ENCODE measurements at regions not wholly inside any gene's neighbourhood (a gene's known extent, or its start where the extent isn't known, plus 50 kb on each side); places are given as distances from the start of the nearest gene placed in this dataset.

DNA sequence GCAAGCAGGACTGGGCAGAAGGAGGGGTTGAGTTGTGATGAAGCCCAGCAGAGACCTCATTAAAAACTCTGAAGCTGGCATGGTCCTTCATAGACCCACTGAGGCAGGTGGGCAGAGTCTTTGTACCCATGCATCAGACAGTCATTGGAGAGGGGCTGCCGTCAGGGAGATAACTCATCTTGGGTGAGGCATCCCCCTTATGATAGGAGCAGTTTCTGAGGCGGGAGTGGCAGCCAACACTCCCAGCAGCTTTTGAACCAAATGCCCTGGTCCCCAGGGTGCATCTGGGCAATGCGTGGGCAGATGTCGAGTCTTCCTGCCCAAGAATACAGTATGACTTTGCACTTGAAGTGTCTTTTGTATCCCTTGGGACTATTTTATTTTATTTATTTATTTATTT lies 68.1 kb downstream of the HTR5A start:
- Histone ChIP-seq H3K4me3 (ENCODE audit: low read length) (no peak overlapping the region), H3K9ac (ENCODE audit: low read depth, low read length) (no peak overlapping the region), H3K9me3 (ENCODE audit: insufficient read depth, low read depth, low read length) (no peaks in the 10 kb centered on the region), H3K36me3 (ENCODE audit: insufficient read depth, low read depth, low read length) (no peaks in the 10 kb centered on the region), H3K27ac (ENCODE audit: low read length) (no peak overlapping the region), H3K4me1 (ENCODE audit: insufficient read depth, low read length) (no peaks in the 10 kb centered on the region), H3K27me3 (ENCODE audit: insufficient read depth, low read length) (no peaks in the 10 kb centered on the region)

GRCh38 chr7:155141562-155141961 lies 71.4 kb downstream of the HTR5A start:
- Histone ChIP-seq H3K9me3 (ENCODE audit: insufficient read depth, low read depth, low read length) (no peaks in the 10 kb centered on the region), H3K27me3 (ENCODE audit: insufficient read depth, low read length) (no peaks in the 10 kb centered on the region), H3K27ac (ENCODE audit: low read length) (no peak overlapping the region), H3K4me1 (ENCODE audit: insufficient read depth, low read length) (no peaks in the 10 kb centered on the region), H3K4me3 (ENCODE audit: low read length) (no peak overlapping the region), H3K9ac (ENCODE audit: low read depth, low read length) (no peak overlapping the region), H3K36me3 (ENCODE audit: insufficient read depth, low read depth, low read length) (no peaks in the 10 kb centered on the region)

- Histone ChIP-seq H3K27ac (ENCODE audit: low read length) (no peak overlapping the region), H3K9me3 (ENCODE audit: insufficient read depth, low read depth, low read length) (no peaks in the 10 kb centered on the region), H3K9ac (ENCODE audit: low read depth, low read length) (no peak overlapping the region), H3K36me3 (ENCODE audit: insufficient read depth, low read depth, low read length) (no peaks in the 10 kb centered on the region), H3K4me1 (ENCODE audit: insufficient read depth, low read length) (no peaks in the 10 kb centered on the region), H3K27me3 (ENCODE audit: insufficient read depth, low read length) (no peaks in the 10 kb centered on the region), H3K4me3 (ENCODE audit: low read length) (no peak overlapping the region)
Observed at GRCh38 chr7:155143381-155143780, 73.3 kb downstream of the HTR5A start.

DNA sequence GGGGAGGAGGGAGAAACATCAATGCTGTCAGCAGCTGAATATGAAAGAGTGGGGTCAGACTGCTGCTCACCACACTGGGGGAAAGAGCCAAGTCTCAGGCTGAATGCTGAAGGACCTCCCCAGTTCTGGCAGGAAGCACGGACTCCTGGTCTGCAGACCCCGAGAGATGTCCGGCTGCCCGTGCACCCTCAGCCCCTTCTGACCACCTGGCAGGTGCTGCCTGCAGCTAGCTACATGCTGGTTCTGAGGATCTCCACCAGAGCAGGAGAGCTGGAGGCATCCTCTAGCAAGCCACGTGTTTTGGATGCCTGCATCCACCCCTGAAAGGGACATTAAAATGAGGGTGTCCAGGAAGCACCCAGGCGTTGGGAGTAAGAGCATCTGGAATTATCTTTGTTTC lies 74.2 kb downstream of the HTR5A start:
- Histone ChIP-seq H3K9me3 (ENCODE audit: insufficient read depth, low read depth, low read length) (no peaks in the 10 kb centered on the region), H3K4me1 (ENCODE audit: insufficient read depth, low read length) (no peaks in the 10 kb centered on the region), H3K27me3 (ENCODE audit: insufficient read depth, low read length) (no peaks in the 10 kb centered on the region), H3K27ac (ENCODE audit: low read length) (no peak overlapping the region), H3K4me3 (ENCODE audit: low read length) (no peak overlapping the region), H3K9ac (ENCODE audit: low read depth, low read length) (no peak overlapping the region), H3K36me3 (ENCODE audit: insufficient read depth, low read depth, low read length) (no peaks in the 10 kb centered on the region)

DNA sequence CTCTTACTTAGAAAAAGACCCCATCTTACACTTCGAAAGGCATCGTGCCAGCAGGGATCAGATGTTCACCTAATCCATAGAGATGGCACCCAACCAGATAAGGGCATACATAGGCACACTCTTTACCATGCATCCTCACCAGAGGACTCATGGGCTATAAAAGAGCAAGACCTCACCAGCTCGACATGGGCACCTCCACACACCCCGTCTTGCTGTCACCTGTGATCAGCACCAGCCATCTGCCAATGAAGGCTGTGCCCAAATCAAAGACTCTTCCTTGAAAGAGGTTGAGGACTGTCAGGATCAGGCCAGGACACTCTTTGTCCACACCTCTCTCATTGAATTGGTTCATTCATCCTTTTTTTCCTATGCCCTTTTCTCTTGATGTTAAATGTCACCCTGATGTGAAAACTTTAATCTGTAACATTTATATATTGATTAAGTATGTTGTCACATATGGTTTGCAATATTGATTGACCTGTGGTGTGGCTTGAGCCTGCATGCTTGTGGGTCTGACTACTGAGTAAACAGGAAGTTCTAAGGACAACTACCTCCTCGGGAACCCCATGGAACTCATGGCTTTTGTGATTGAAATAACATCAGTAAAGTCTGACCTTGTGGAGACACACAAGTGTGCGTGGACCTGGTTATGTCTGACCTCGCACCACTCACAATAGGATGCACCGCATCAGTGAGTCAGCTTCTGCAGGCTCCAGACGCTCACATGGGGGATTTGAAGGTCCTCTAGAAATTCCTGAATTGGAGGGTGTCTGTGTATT lies 75.5 kb downstream of the HTR5A start:
- Histone ChIP-seq H3K27me3 (ENCODE audit: insufficient read depth, low read length) (no peaks in the 10 kb centered on the region), H3K4me1 (ENCODE audit: insufficient read depth, low read length) (no peaks in the 10 kb centered on the region), H3K36me3 (ENCODE audit: insufficient read depth, low read depth, low read length) (no peaks in the 10 kb centered on the region), H3K27ac (ENCODE audit: low read length) (no peak overlapping the region), H3K9me3 (ENCODE audit: insufficient read depth, low read depth, low read length) (peaks cover 3% of the 10 kb centered on the region; the same call in 1 of the 2 replicates), H3K9ac (ENCODE audit: low read depth, low read length) (no peak overlapping the region), H3K4me3 (ENCODE audit: low read length) (no peak overlapping the region)

DNA sequence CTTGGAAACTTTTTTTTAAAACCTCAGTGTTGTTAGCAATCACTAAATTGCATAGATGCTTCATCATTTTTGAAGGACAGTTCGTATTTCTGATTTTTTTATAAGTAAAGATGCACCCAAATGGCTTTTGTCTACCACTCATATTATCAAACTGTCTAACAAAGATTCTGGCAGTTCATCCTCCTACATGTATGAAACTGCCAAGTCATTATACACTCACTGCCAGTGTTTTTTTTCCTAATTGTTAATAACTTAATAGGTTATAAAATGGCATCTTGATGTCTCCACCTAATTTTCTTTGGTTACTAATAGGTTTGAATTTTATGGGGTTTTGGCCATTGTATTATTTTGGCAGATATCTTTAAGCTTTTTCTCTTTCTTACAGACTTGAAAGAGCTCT lies 77.0 kb downstream of the HTR5A start:
- Histone ChIP-seq H3K9me3 (ENCODE audit: insufficient read depth, low read depth, low read length) (peaks cover 12% of the 10 kb centered on the region; the same call in 1 of the 2 replicates), H3K27ac (ENCODE audit: low read length) (no peak overlapping the region), H3K27me3 (ENCODE audit: insufficient read depth, low read length) (no peaks in the 10 kb centered on the region), H3K4me3 (ENCODE audit: low read length) (no peak overlapping the region), H3K9ac (ENCODE audit: low read depth, low read length) (no peak overlapping the region), H3K4me1 (ENCODE audit: insufficient read depth, low read length) (no peaks in the 10 kb centered on the region), H3K36me3 (ENCODE audit: insufficient read depth, low read depth, low read length) (no peaks in the 10 kb centered on the region)

GRCh38 chr7:155147624-155148023 lies 77.5 kb downstream of the HTR5A start:
- H3K9me3 ChIP-seq (ENCODE audit: insufficient read depth, low read depth, low read length), result peaks cover 16% of the 10 kb centered on the region; the same call in 1 of the 2 replicates
- H3K4me3 ChIP-seq (ENCODE audit: low read length), result no peak overlapping the region
- no peak overlapping the region for H3K9ac ChIP-seq (ENCODE audit: low read depth, low read length)
- H3K27ac ChIP-seq (ENCODE audit: low read length), result no peak overlapping the region
- no peaks in the 10 kb centered on the region for H3K36me3 ChIP-seq (ENCODE audit: insufficient read depth, low read depth, low read length)
- H3K4me1 ChIP-seq (ENCODE audit: insufficient read depth, low read length), result no peaks in the 10 kb centered on the region
- no peaks in the 10 kb centered on the region for H3K27me3 ChIP-seq (ENCODE audit: insufficient read depth, low read length)

DNA sequence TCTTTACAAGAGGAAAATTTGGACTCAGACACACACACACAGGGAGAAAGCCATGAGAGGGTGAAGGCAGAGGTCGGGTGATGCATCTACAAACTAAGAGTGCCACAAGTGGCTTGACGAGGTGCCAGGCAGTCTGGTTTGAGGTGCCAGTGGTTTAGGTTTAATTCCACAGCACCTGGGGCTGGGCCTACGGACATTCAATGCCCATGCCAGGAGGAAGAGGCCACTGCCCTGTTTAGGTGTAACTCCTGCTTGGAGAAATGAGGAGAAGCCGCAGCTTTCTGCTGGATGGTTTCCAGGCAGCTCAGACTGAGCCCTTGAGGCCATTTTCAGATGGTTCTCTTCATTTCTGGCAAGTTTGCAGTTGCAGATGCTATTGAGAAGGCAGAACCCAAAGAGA lies 83.6 kb downstream of the HTR5A start:
- H3K27me3 ChIP-seq (ENCODE audit: insufficient read depth, low read length), result no peaks in the 10 kb centered on the region
- H3K4me3 ChIP-seq (ENCODE audit: low read length), result no peak overlapping the region
- H3K4me1 ChIP-seq (ENCODE audit: insufficient read depth, low read length), result no peaks in the 10 kb centered on the region
- peaks cover 42% of the 10 kb centered on the region for H3K9me3 ChIP-seq (ENCODE audit: insufficient read depth, low read depth, low read length)
- no peaks in the 10 kb centered on the region for H3K36me3 ChIP-seq (ENCODE audit: insufficient read depth, low read depth, low read length)
- no peak overlapping the region for H3K9ac ChIP-seq (ENCODE audit: low read depth, low read length)
- H3K27ac ChIP-seq (ENCODE audit: low read length), result no peak overlapping the region

- Histone ChIP-seq H3K9ac (ENCODE audit: low read depth, low read length) (no peak overlapping the region), H3K27me3 (ENCODE audit: insufficient read depth, low read length) (no peaks in the 10 kb centered on the region), H3K4me1 (ENCODE audit: insufficient read depth, low read length) (no peaks in the 10 kb centered on the region), H3K9me3 (ENCODE audit: insufficient read depth, low read depth, low read length) (peaks cover 44% of the 10 kb centered on the region), H3K36me3 (ENCODE audit: insufficient read depth, low read depth, low read length) (no peaks in the 10 kb centered on the region), H3K27ac (ENCODE audit: low read length) (no peak overlapping the region), H3K4me3 (ENCODE audit: low read length) (no peak overlapping the region)
Observed at GRCh38 chr7:155154586-155154985, 84.5 kb downstream of the HTR5A start.

- no peaks in the 10 kb centered on the region for H3K27me3 ChIP-seq (ENCODE audit: insufficient read depth, low read length)
Observed at GRCh38 chr7:155161690-155162089, 91.6 kb downstream of the HTR5A start.

GRCh38 chr7:155162422-155162821 lies 92.3 kb downstream of the HTR5A start:
- no peaks in the 10 kb centered on the region for H3K27me3 ChIP-seq (ENCODE audit: insufficient read depth, low read length)
- H3K4me1 ChIP-seq (ENCODE audit: insufficient read depth, low read length), result no peaks in the 10 kb centered on the region
- no peak overlapping the region for H3K9ac ChIP-seq (ENCODE audit: low read depth, low read length)
- H3K4me3 ChIP-seq (ENCODE audit: low read length), result no peak overlapping the region
- H3K36me3 ChIP-seq (ENCODE audit: insufficient read depth, low read depth, low read length), result no peaks in the 10 kb centered on the region
- H3K27ac ChIP-seq (ENCODE audit: low read length), result no peak overlapping the region
- H3K9me3 ChIP-seq (ENCODE audit: insufficient read depth, low read depth, low read length), result peaks cover 6% of the 10 kb centered on the region

More at GRCh38 chr7:155161690-155162089, 91.6 kb downstream of the HTR5A start:
- no peaks in the 10 kb centered on the region for H3K4me1 ChIP-seq (ENCODE audit: insufficient read depth, low read length)
- no peak overlapping the region for H3K4me3 ChIP-seq (ENCODE audit: low read length)
- no peak overlapping the region for H3K9ac ChIP-seq (ENCODE audit: low read depth, low read length)
- H3K36me3 ChIP-seq (ENCODE audit: insufficient read depth, low read depth, low read length), result no peaks in the 10 kb centered on the region
- H3K27ac ChIP-seq (ENCODE audit: low read length), result no peak overlapping the region
- peaks cover 11% of the 10 kb centered on the region for H3K9me3 ChIP-seq (ENCODE audit: insufficient read depth, low read depth, low read length)

DNA sequence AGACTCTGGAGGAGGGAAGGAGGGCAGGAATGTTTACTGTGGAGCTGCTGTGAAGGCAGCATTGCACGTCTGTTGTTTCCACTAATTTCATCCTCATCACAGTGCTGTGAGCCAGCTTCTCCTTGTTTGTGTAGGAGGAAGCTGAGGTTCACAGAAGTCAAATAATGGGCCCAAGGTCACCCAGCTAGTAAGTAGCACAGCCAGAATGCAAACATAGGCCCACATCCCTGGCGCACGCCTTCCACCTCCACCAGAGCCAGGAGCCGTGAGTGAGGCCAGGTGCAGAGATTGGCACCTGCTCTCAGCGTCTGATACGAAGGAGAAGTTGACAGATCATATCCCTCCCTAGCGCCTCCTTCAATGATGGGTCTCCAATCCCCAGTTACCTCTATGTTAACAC lies 93.6 kb downstream of the HTR5A start:
- Histone ChIP-seq H3K9ac (ENCODE audit: low read depth, low read length) (no peak overlapping the region), H3K27me3 (ENCODE audit: insufficient read depth, low read length) (no peaks in the 10 kb centered on the region), H3K4me1 (ENCODE audit: insufficient read depth, low read length) (no peaks in the 10 kb centered on the region), H3K27ac (ENCODE audit: low read length) (no peak overlapping the region), H3K9me3 (ENCODE audit: insufficient read depth, low read depth, low read length) (peaks cover 2% of the 10 kb centered on the region), H3K4me3 (ENCODE audit: low read length) (no peak overlapping the region), H3K36me3 (ENCODE audit: insufficient read depth, low read depth, low read length) (no peaks in the 10 kb centered on the region)
